BE2C (cell line): ENCODE measurements at regions not wholly inside any gene's neighbourhood (a gene's known extent, or its start where the extent isn't known, plus 50 kb on each side); places are given as distances from the start of the nearest gene placed in this dataset.
A peak's percentile ranks its signal among the peaks of the same experiment; 100 is the strongest.
"Not testable (repeated sequence)": the region's sequence is repeated elsewhere in the genome, so short reads cannot be mapped to it uniquely, and the experiment has no call there.

Source experiments
- DNase-seq: peaks from one replicate; pipeline ENCODE4 v3.0.0-alpha.2; 2020
- H3K27me3 ChIP-seq: fragments of 250-450 bp; sonication (Bioruptor Pico); 2 replicates; pipeline ENCODE4 v1.5.1; 2020; ENCODE audit warnings: mild to moderate bottlenecking
- H3K36me3 ChIP-seq: fragments of 250-450 bp; sonication (Bioruptor Pico); 2 replicates; pipeline ENCODE4 v1.5.1; 2020; ENCODE audit warnings: mild to moderate bottlenecking
- H3K4me1 ChIP-seq: fragments of 250-450 bp; sonication (Bioruptor Pico); 2 replicates; pipeline ENCODE4 v1.5.1; 2020
- H3K4me3 ChIP-seq: 2 replicates; pipeline ENCODE4 v1.5.1; 2011; ENCODE audit warnings: low read depth, low read length
- H3K9me3 ChIP-seq: fragments of 250-450 bp; sonication (Bioruptor Pico); 2 replicates; pipeline ENCODE4 v1.5.1; 2020
- TF ChIP-seq, protein P1 (sequence below): IDR thresholded peaks from 2 replicates; pipeline ENCODE4 v1.5.1; 2012; ENCODE audit warnings: mild to moderate bottlenecking, low read depth, low read length

DNA sequence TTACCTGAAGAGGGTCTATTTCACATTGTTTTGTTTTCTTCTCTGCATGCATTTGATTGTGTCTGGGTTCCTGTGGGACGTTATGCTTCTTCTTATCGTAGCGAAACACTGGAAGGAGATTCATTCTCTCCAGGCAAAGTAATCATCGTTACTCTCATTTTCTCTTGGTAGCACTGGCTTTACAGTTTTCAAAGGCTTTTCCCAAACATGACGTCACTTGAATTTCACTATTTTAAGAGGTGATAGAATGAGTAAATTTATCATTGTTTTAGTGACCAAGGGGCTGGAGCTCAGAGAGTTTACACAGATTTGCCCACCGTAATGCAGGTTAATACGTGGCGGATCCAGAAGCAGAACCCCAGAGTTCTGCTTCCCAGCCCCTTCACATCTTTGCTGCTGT is 391.4 kb downstream of the DCDC2C start:
- Histone ChIP-seq H3K36me3 (no peaks in the 10 kb centered on the region), H3K4me3 (no peak overlapping the region), H3K9me3 (no peaks in the 10 kb centered on the region), H3K27me3 (no peaks in the 10 kb centered on the region), H3K4me1 (no peaks in the 10 kb centered on the region)
- no peak for DNase-seq
- TF ChIP-seq, protein P1, sequence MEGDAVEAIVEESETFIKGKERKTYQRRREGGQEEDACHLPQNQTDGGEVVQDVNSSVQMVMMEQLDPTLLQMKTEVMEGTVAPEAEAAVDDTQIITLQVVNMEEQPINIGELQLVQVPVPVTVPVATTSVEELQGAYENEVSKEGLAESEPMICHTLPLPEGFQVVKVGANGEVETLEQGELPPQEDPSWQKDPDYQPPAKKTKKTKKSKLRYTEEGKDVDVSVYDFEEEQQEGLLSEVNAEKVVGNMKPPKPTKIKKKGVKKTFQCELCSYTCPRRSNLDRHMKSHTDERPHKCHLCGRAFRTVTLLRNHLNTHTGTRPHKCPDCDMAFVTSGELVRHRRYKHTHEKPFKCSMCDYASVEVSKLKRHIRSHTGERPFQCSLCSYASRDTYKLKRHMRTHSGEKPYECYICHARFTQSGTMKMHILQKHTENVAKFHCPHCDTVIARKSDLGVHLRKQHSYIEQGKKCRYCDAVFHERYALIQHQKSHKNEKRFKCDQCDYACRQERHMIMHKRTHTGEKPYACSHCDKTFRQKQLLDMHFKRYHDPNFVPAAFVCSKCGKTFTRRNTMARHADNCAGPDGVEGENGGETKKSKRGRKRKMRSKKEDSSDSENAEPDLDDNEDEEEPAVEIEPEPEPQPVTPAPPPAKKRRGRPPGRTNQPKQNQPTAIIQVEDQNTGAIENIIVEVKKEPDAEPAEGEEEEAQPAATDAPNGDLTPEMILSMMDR: no peak

DNA sequence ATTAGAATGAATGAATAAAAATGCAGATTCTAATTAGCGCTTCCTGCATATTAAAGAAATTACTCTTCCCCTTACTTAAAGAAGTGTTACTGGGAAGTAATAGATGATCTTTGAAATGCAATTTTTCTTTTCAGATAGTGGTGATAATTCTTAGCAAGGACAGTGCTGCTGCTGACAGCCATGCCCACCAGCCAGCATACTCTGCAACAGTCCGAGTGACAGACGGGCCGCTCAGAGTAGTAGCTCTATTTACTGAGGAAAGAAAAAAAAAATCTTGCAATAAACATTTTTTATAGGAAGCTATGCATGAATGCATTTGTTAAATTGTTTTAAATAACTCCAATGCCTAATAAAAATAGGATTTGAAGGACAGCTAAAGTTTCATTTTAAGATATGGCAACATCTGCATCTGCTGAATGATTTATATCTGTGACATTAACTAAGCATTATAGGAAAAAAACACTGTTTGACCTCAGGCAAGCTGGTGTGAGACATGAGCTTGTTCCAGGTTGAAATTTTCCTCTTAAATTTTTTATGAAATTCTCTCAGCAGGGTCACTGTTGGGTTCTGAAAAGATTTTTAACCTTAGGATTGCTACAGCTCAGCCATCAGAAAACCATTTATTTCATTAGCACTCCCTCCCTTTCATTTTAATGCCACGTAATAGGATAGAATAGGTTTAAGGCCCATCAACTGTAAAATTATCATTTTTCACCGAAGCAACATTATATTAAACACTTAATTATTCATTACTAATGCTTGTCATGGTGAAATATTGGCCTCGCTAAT is 393.8 kb downstream of the DCDC2C start:
- TF ChIP-seq, protein P1: no peak
- Histone ChIP-seq H3K4me1 (no peaks in the 10 kb centered on the region), H3K27me3 (no peaks in the 10 kb centered on the region)

DNA sequence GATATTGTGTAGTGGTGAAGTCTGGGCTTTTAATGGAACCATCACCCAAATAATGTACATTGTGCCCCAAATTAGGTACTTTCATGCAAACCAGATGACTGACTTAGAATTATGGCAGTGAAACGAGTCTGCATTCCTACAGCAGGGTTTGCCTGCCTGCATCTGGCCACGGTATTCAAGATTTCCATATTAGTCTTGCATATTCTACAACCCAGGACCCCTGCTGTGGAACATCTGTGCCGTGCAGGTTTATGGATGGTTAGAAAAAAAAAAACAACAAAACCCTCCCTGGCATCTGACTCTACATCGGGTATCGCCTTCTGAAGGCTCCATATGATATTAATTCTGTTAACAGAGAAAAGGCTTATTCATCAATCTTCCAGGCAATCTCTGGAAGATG is 394.8 kb downstream of the DCDC2C start:
- Histone ChIP-seq H3K4me3 (no peak overlapping the region), H3K9me3 (no peaks in the 10 kb centered on the region), H3K27me3 (no peaks in the 10 kb centered on the region), H3K4me1 (no peaks in the 10 kb centered on the region), H3K36me3 (no peaks in the 10 kb centered on the region)
- TF ChIP-seq, protein P1: no peak
- no peak for DNase-seq

More for the DNA sequence above, 393.8 kb downstream of the DCDC2C start:
- no peak overlapping the region for H3K4me3 ChIP-seq
- no peaks in the 10 kb centered on the region for H3K9me3 ChIP-seq
- DNase-seq: no peak
- H3K36me3 ChIP-seq: no peaks in the 10 kb centered on the region

DNA sequence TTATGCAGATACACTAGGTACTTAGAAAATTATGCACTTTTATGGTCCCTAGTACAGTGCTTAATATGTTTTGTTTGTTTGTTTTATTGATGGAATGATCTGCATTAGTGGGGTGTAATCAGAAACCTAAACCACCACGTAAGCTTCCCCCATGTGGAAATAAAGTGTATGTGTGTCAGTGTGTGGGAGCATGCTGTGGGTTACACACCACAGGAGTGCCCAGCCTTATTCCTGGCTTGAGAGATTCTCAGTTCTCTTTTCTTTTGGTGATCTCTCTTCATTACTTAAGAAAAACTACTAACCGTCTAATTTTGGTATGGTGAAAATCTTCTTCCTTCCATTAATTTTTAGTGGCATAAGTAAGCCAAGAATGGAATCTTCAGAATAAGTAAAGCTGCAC is 398.6 kb downstream of the DCDC2C start:
- TF ChIP-seq, protein P1: no peak

DNA sequence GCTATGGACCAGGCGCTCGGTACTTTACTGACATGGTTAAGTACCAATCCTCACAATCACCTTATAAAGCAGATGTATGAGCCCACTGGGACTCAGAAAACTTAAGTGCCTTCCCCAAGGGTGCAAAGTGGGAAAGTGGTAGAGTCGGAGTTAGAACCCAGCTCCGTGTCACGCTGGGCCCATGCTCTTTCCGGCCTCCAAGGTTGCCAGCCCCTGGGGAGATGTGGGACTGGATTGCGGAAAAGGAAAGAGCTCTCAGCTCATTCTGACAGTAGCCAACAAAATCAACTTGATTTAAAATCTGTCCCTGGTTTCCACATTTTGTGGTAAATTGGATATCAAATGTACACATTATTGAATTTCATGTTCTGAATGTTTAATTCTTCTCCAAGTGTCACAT is 403.8 kb downstream of the DCDC2C start:
- H3K4me3 ChIP-seq: no peak overlapping the region
- no peak for DNase-seq
- no peaks in the 10 kb centered on the region for H3K36me3 ChIP-seq
- no peaks in the 10 kb centered on the region for H3K27me3 ChIP-seq
- H3K4me1 ChIP-seq: no peaks in the 10 kb centered on the region
- no peaks in the 10 kb centered on the region for H3K9me3 ChIP-seq
- TF ChIP-seq, protein P1: no peak

More for the DNA sequence above, 398.6 kb downstream of the DCDC2C start:
- Histone ChIP-seq H3K4me3 (no peak overlapping the region), H3K27me3 (no peaks in the 10 kb centered on the region), H3K4me1 (no peaks in the 10 kb centered on the region), H3K9me3 (no peaks in the 10 kb centered on the region), H3K36me3 (no peaks in the 10 kb centered on the region)
- DNase-seq: no peak

DNA sequence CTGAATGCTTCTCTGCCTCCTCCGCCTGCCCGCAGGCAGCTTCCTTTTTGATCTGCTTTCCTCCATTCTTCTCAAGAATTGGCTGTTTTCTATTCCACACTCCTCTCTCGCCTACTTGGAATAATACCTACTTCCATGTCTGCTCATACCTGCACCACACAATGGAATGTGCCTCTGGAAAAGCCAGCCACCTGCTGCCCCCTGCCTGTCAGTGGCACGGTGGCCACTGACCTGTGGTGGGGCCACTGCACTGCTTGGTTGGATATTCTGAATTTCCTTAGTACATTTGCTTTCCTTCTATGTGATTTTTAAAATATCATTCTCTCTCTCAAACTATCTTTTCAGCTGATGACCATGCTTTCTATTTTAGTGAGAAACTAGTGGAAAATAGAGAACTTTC is 406.9 kb downstream of the DCDC2C start:
- Histone ChIP-seq H3K27me3 (no peaks in the 10 kb centered on the region), H3K36me3 (no peaks in the 10 kb centered on the region), H3K4me3 (no peak overlapping the region), H3K9me3 (no peaks in the 10 kb centered on the region), H3K4me1 (no peaks in the 10 kb centered on the region)
- TF ChIP-seq, protein P1: 0 out of 2 replicates have a peak, but pooled peaks have one; percentile 7
- DNase-seq: no peak

DNA sequence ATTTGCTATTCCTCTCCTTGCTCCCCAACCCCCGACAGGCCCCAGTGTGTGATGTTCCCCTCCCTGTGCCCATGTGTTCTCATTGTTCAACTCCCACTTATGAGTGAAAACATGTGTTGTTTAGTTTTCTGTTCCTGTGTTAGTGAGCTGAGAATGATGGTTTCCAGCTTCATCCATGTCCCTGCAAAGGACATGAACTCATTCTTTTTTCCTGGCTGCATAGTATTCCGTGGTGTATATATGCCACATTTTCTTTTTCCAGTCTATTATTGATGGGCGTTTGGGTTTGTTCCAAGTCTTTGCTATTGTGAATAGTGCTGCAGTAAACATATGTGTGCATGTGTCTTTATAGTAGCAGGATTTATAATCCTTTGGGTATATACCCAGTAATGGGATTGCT is 412.1 kb downstream of the DCDC2C start:
- not testable (repeated sequence) for H3K4me1 ChIP-seq, H3K36me3 ChIP-seq, DNase-seq, H3K4me3 ChIP-seq, H3K27me3 ChIP-seq, H3K9me3 ChIP-seq
